DOHH2 (cell line): ENCODE measurements at regions not wholly inside any gene's neighbourhood (a gene's known extent, or its start where the extent isn't known, plus 50 kb on each side); places are given as distances from the start of the nearest gene placed in this dataset.

Experiments
- CTCF ChIP-seq: fragments of 200-600 bp; sonication (generic); IDR thresholded peaks from one replicate; pipeline ENCODE4 v1.5.1; 2014; ENCODE audit warnings: antibody characterized with exemption, mild to moderate bottlenecking, low read depth, low read length; ENCODE audit not compliant: poor library complexity, severe bottlenecking
- EZH2phosphoT487 ChIP-seq: fragments of 200-600 bp; sonication (generic); IDR thresholded peaks from 2 replicates; pipeline ENCODE4 v1.6.1; 2017; ENCODE audit warnings: borderline replicate concordance, mild to moderate bottlenecking, antibody characterized with exemption, low read length, moderate library complexity, mixed read lengths

GRCh38 chr18:23334569-23334968 lies 118.5 kb upstream of the RIOK3 start:
- TF ChIP-seq CTCF (no peak), EZH2phosphoT487 (no peak)
